ENCODE measurements at regions not wholly inside any gene's neighbourhood (a gene's known extent, or its start where the extent isn't known, plus 50 kb on each side); places are given as distances from the start of the nearest gene placed in this dataset.

GRCh38 chr2:2981000-2981399, 396.6 kb downstream of the EIPR1 start:
- no peak for TF ChIP-seq POLR2AphosphoS5 (IDR thresholded peaks at IDR 0.05)
- no peak for TF ChIP-seq EP300 (IDR thresholded peaks at IDR 0.05)
- TF ChIP-seq CTCF (IDR thresholded peaks at IDR 0.05) = no peak
